Spleen (tissue), 11 donors: ENCODE measurements at regions not wholly inside any gene's neighbourhood (a gene's known extent, or its start where the extent isn't known, plus 50 kb on each side); places are given as distances from the start of the nearest gene placed in this dataset.

ENCODE experiments used
- DNase-seq: peaks from one replicate; pipeline ENCODE4 v3.0.0-alpha.2; 2020
- H3K27ac ChIP-seq, 8 donors: fragments of 200-600 bp; sonication (generic) in 7 of 8; 1 replicate in 4 of 8; 2 replicates in 4 of 8; pipeline versions ENCODE4 v1.5.0 to v1.8.0; 2016 to 2021; ENCODE audit warnings: inconsistent platforms in 4 of 8, mild to moderate bottlenecking in 4 of 8, moderate library complexity in 1 of 8
- H3K27me3 ChIP-seq, 7 donors: fragments of 200-600 bp; sonication (generic) in 6 of 7; replicated peaks in 1 of 7; 1 replicate in 4 of 7; 2 replicates in 3 of 7; pipeline versions ENCODE4 v1.5.0 to v1.8.0; 2016 to 2021; ENCODE audit warnings: inconsistent platforms in 3 of 7, mild to moderate bottlenecking in 1 of 7
- H3K36me3 ChIP-seq, 6 donors: fragments of 200-600 bp; sonication (generic) in 5 of 6; 1 replicate in 4 of 6; 2 replicates in 2 of 6; pipeline versions ENCODE4 v1.5.0 to v1.8.0; 2016 to 2021; ENCODE audit warnings: inconsistent platforms in 2 of 6
- H3K4me1 ChIP-seq, 6 donors: fragments of 200-600 bp; sonication (generic) in 5 of 6; 1 replicate in 3 of 6; 2 replicates in 3 of 6; pipeline versions ENCODE4 v1.5.0 to v1.8.0; 2016 to 2021; ENCODE audit warnings: inconsistent platforms in 3 of 6
- H3K4me3 ChIP-seq, 8 donors: fragments of 200-600 bp; sonication (generic) in 7 of 8; 1 replicate in 4 of 8; 2 replicates in 4 of 8; pipeline versions ENCODE4 v1.5.0 to v1.8.0; 2016 to 2021; ENCODE audit warnings: inconsistent platforms in 4 of 8, mild to moderate bottlenecking in 4 of 8, moderate library complexity in 2 of 8
- H3K9me3 ChIP-seq, 8 donors: fragments of 200-600 bp; sonication (generic) in 7 of 8; 1 replicate in 4 of 8; 2 replicates in 4 of 8; pipeline versions ENCODE4 v1.5.0 to v1.8.0; 2016 to 2021; ENCODE audit warnings: inconsistent platforms in 4 of 8
- CTCF ChIP-seq, 11 experiments: fragments of 200-600 bp in 7 of 11; fragments of 450-650 bp in 4 of 11; sonication (generic) in 4 of 11; IDR thresholded peaks in 8 of 11; conservative IDR thresholded peaks in 3 of 11; 1 replicate in 7 of 11; 2 replicates in 4 of 11; pipeline versions ENCODE4 v1.4.0 to v1.8.0; 2016 to 2021; ENCODE audit warnings: antibody characterized with exemption in 11 of 11, inconsistent platforms in 4 of 11, mild to moderate bottlenecking in 1 of 11
- POLR2A ChIP-seq, 3 donors: fragments of 450-650 bp; IDR thresholded peaks; one replicate each; pipeline ENCODE4 v1.5.1; 2017; ENCODE audit warnings: antibody characterized with exemption in 3 of 3, mild to moderate bottlenecking in 1 of 3
- POLR2AphosphoS5 ChIP-seq, 3 donors: sonication (generic); formaldehyde crosslinking; IDR thresholded peaks; one replicate each; pipeline ENCODE4 v1.5.1; 2017; ENCODE audit warnings: antibody characterized with exemption in 3 of 3
- WGBS, 5 donors: extraction: QIAGEN DNeasy Blood & Tissue Kit in 3 of 5; methylation state at CpG; one replicate each; pipeline versions ENCODE4 v1.1.5 to v1.1.7; 2013 to 2018; 5-methylcytosine and 5-hydroxymethylcytosine counted together
- intact Hi-C: fragments of 100-400 bp; cut with DNase I; formaldehyde crosslinking; loops from one replicate; pipeline ENCODE4 v1.15.0; 2023; ENCODE audit warnings: low total_unique reads
- donor health status: healthy with polysubstance abuse.
- donor health status: DM: no; HTN: no; CAD: no; lungs with moderate emphysema.
- donor health status: DM: no; HTN: no; CAD: no.
- donor health status: Bipolar disorder and iron deficiency.
- donor health status: healthy.
- donor health status: DM: no; HTN: no; CAD: no.
- donor health status: DM: yes; HTN: yes; CAD: no.

GRCh38 chr16:13558752-13559151, 361.2 kb upstream of the ERCC4 start:
- no peaks in the 10 kb centered on the region for H3K4me1 ChIP-seq
- WGBS, 5 donors = 69 to 88% (median 76%) methylated on average over 4 of the region's 4 CpGs
- intact Hi-C loops = no loop called here
- H3K27me3 ChIP-seq = peaks cover 0 to 21% (median 0%) of the 10 kb centered on the region in 7 donors
- DNase-seq = no peak
- no peak overlapping the region for H3K4me3 ChIP-seq
- TF ChIP-seq POLR2AphosphoS5 (IDR thresholded peaks at IDR 0.05) (no peak), POLR2A (IDR thresholded peaks at IDR 0.05) (no peak), CTCF (IDR thresholded peaks at IDR 0.05 in 8 of 11, conservative IDR thresholded peaks at IDR 0.05 in 3 of 11) (no peak)
- peaks cover 0 to 17% (median 0%) of the 10 kb centered on the region in 8 donors for H3K9me3 ChIP-seq
- H3K27ac ChIP-seq = no peak overlapping the region
- H3K36me3 ChIP-seq = no peaks in the 10 kb centered on the region

DNA sequence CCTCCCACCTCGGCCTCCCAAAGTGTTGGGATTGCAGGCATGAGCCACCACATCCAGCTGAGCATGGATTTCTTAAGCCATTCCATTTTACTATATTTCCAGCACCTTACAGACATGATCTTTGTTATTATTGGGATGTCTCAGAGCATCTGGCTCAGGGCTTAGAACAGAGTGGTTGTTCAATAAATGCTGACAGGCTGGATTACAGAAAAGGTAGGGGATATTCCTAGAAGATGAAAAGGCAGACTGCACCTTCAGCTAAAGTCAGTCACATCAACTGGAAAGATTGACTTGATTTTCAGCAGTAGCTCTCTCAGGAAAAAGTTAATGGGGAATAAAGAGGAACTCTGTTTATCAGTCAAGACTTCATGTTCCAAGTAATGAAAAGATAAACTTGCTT, 360.3 kb upstream of the ERCC4 start:
- Histone ChIP-seq H3K36me3 (no peaks in the 10 kb centered on the region), H3K27me3 (peaks cover 0 to 21% (median 0%) of the 10 kb centered on the region in 7 donors), H3K4me1 (no peaks in the 10 kb centered on the region), H3K9me3 (peaks cover 0 to 8% (median 0%) of the 10 kb centered on the region in 8 donors), H3K27ac (no peak overlapping the region), H3K4me3 (no peak overlapping the region)
- intact Hi-C loops = no loop called here
- TF ChIP-seq POLR2A (IDR thresholded peaks at IDR 0.05) = no peak
- no peak for TF ChIP-seq POLR2AphosphoS5 (IDR thresholded peaks at IDR 0.05)
- no peak for TF ChIP-seq CTCF (IDR thresholded peaks at IDR 0.05 in 8 of 11, conservative IDR thresholded peaks at IDR 0.05 in 3 of 11)
- DNase-seq = no peak
- WGBS, 5 donors = 47 to 64% (median 61%) methylated on average over 1 of the region's 1 CpG

GRCh38 chr16:13560151-13560550, 359.8 kb upstream of the ERCC4 start:
- Histone ChIP-seq H3K4me1 (no peaks in the 10 kb centered on the region), H3K9me3 (peaks cover 0 to 8% (median 0%) of the 10 kb centered on the region in 8 donors), H3K27ac (no peak overlapping the region), H3K27me3 (peaks cover 0 to 21% (median 0%) of the 10 kb centered on the region in 7 donors), H3K4me3 (no peak overlapping the region), H3K36me3 (no peaks in the 10 kb centered on the region)
- intact Hi-C loops = no loop called here
- WGBS, 5 donors = 74 to 89% (median 80%) methylated on average over 5 of the region's 5 CpGs
- TF ChIP-seq POLR2AphosphoS5 (IDR thresholded peaks at IDR 0.05) (no peak), POLR2A (IDR thresholded peaks at IDR 0.05) (no peak), CTCF (IDR thresholded peaks at IDR 0.05 in 8 of 11, conservative IDR thresholded peaks at IDR 0.05 in 3 of 11) (no peak)
- no peak for DNase-seq

GRCh38 chr16:13561291-13562070, 358.5 kb upstream of the ERCC4 start:
- intact Hi-C loops = no loop called here
- TF ChIP-seq CTCF (IDR thresholded peaks at IDR 0.05 in 8 of 11, conservative IDR thresholded peaks at IDR 0.05 in 3 of 11) = no peak
- TF ChIP-seq POLR2A (IDR thresholded peaks at IDR 0.05) = no peak
- no peak for TF ChIP-seq POLR2AphosphoS5 (IDR thresholded peaks at IDR 0.05)
- H3K27ac ChIP-seq = no peak overlapping the region
- 70 to 89% (median 79%) methylated on average over 10 of the region's 10 CpGs for WGBS, 5 donors
- H3K4me3 ChIP-seq = no peak overlapping the region
- no peaks in the 10 kb centered on the region for H3K4me1 ChIP-seq
- no peak for DNase-seq
- peaks cover 0 to 10% (median 0%) of the 10 kb centered on the region in 7 donors for H3K27me3 ChIP-seq
- no peaks in the 10 kb centered on the region for H3K36me3 ChIP-seq
- H3K9me3 ChIP-seq = peaks cover 0 to 4% (median 0%) of the 10 kb centered on the region in 8 donors
